HepG2 (cell line): ENCODE measurements at regions not wholly inside any gene's neighbourhood (a gene's known extent, or its start where the extent isn't known, plus 50 kb on each side); places are given as distances from the start of the nearest gene placed in this dataset.

Experiments
- ATAC-seq: fragments of 200-7000 bp; cut with Tn5 transposase; 3 replicates; pipeline ENCODE4 v1.9.1; 2020; ENCODE audit warnings: mild to moderate bottlenecking, moderate library complexity
- BruUV-seq: library from RNA; stranded (reverse); fragments of 400-500 nt; replicated peaks from 2 replicates; lab custom pipeline; 2021; lab: Mats Ljungman, UMichigan
- CTCF ChIA-PET: fragments of 300-600 bp; formaldehyde crosslinking; extraction: SDS; loops from one replicate; lab custom pipeline; 2021; ENCODE audit warnings: low total read pairs, inconsistent platforms, low intra/inter-chr PET ratio; lab: Yijun Ruan, JAX
- POLR2A ChIA-PET: fragments of 350-600 bp; sonication (Branson Sonifier 250); formaldehyde crosslinking; loops from one replicate; lab custom pipeline; 2020; ENCODE audit warnings: antibody characterized with exemption, inconsistent platforms; lab: Yijun Ruan, JAX
- DNase-seq: peaks from one replicate; pipeline ENCODE4 v3.0.0-alpha.2; 2015; ENCODE audit warnings: low spot score
- FAIRE-seq: peaks from 3 replicates; lab custom pipeline; 2011; peaks lifted over from hg19 to GRCh38; lab: Jason Lieb, UNC
- H2AFZ ChIP-seq: one replicate; pipeline ENCODE4 v1.6.1; 2011; ENCODE audit warnings: low read length, inconsistent platforms
- H3K27ac ChIP-seq: fragments of 300-600 bp; 3 replicates; pipeline ENCODE4 v1.8.0; 2011; ENCODE audit warnings: mixed run types, mild to moderate bottlenecking, mixed read lengths, low read length, inconsistent platforms; ENCODE audit not compliant: insufficient read depth; ENCODE audit errors: extremely low read length
- H3K27me3 ChIP-seq, 2 experiments: fragments of 200-600 bp in 1 of 2; 2 replicates in 1 of 2; 3 replicates in 1 of 2; pipeline versions ENCODE4 v1.6.0 to v1.8.0; 2011; ENCODE audit warnings: low read length in 2 of 2, mild to moderate bottlenecking in 2 of 2, moderate library complexity in 2 of 2, inconsistent platforms in 1 of 2; ENCODE audit not compliant: insufficient read depth in 2 of 2, control insufficient read depth in 1 of 2
- H3K36me3 ChIP-seq, 2 experiments: fragments of 200-600 bp in 1 of 2; replicated peaks in 1 of 2; 2 replicates in 1 of 2; 3 replicates in 1 of 2; pipeline versions ENCODE4 v1.5.1 to v1.8.0; 2011; ENCODE audit warnings: low read length in 2 of 2, inconsistent platforms in 1 of 2; ENCODE audit not compliant: insufficient read depth in 2 of 2, control insufficient read depth in 1 of 2
- H3K4me1 ChIP-seq: 2 replicates; pipeline ENCODE4 v1.5.1; 2012; ENCODE audit warnings: low read length, inconsistent platforms; ENCODE audit not compliant: insufficient read depth
- H3K4me2 ChIP-seq: 2 replicates; pipeline ENCODE4 v1.6.0; 2011; ENCODE audit warnings: low read depth, low read length, inconsistent platforms
- H3K4me3 ChIP-seq, 3 experiments: fragments of 200-600 bp in 1 of 3; sonication (generic), shearing (Covaris generic) in 1 of 3; replicated peaks in 1 of 3; 2 replicates each; pipeline ENCODE4 v1.5.1; 2011 to 2016; ENCODE audit warnings: low read length in 3 of 3, inconsistent platforms in 2 of 3, low read depth in 2 of 3, mild to moderate bottlenecking in 2 of 3, control low read depth in 1 of 3, mixed read lengths in 1 of 3; ENCODE audit not compliant: insufficient read depth in 1 of 3
- H3K79me2 ChIP-seq: one replicate; pipeline ENCODE4 v1.6.1; 2011; ENCODE audit warnings: low read length, inconsistent platforms; ENCODE audit not compliant: insufficient read depth
- H3K9ac ChIP-seq: 2 replicates; pipeline ENCODE4 v1.6.0; 2011; ENCODE audit warnings: mild to moderate bottlenecking, low read depth, low read length, inconsistent platforms; ENCODE audit not compliant: insufficient read depth
- H3K9me3 ChIP-seq: 2 replicates; pipeline ENCODE4 v1.5.1; 2012; ENCODE audit warnings: mild to moderate bottlenecking, low read length
- H4K20me1 ChIP-seq: 2 replicates; pipeline ENCODE4 v1.6.0; 2011; ENCODE audit warnings: inconsistent platforms, mild to moderate bottlenecking, low read length, moderate library complexity; ENCODE audit not compliant: insufficient read depth
- CBX2 ChIP-seq, 2 experiments: fragments of 200-600 bp in 1 of 2; sonication (generic); formaldehyde crosslinking in 1 of 2; IDR thresholded peaks; 2 replicates each; pipeline versions ENCODE4 v1.7.0 to v1.8.1; 2018 to 2022; ENCODE audit warnings: low read depth in 2 of 2, low read length in 1 of 2, mild to moderate bottlenecking in 1 of 2, missing genetic modification reagents in 1 of 2
- MEIS1 ChIP-seq: sonication (generic); formaldehyde crosslinking; IDR thresholded peaks from 2 replicates; pipeline ENCODE4 v1.9.0; 2021; ENCODE audit warnings: mild to moderate bottlenecking, missing genetic modification reagents, moderate library complexity, borderline replicate concordance
- NR2F1 ChIP-seq, 2 experiments: fragments of 450-650 bp in 1 of 2; formaldehyde crosslinking in 1 of 2; IDR thresholded peaks; 2 replicates each; pipeline versions ENCODE4 v1.5.0 to v1.6.1; 2016 to 2020; ENCODE audit warnings: mild to moderate bottlenecking in 1 of 2, missing compliant biosample characterization in 1 of 2, missing genetic modification reagents in 1 of 2, moderate library complexity in 1 of 2
- SPEN ChIP-seq: sonication (generic); formaldehyde crosslinking; IDR thresholded peaks from 2 replicates; pipeline ENCODE4 v1.5.1; 2020; ENCODE audit warnings: low read depth, mild to moderate bottlenecking, missing genetic modification reagents
- ZFP36 ChIP-seq: fragments of 150-350 bp; IDR thresholded peaks from 2 replicates; pipeline ENCODE4 v1.6.1; 2018; ENCODE audit warnings: borderline replicate concordance, low read length, low read depth; ENCODE audit not compliant: partially characterized antibody
- ZMAT3 ChIP-seq: sonication (generic); formaldehyde crosslinking; conservative IDR thresholded peaks from 2 replicates; pipeline ENCODE4 v1.7.0; 2021; ENCODE audit warnings: missing genetic modification reagents
- ZNF264 ChIP-seq: sonication (generic); formaldehyde crosslinking; IDR thresholded peaks from 2 replicates; pipeline ENCODE4 v1.4.0; 2020; ENCODE audit warnings: missing genetic modification reagents
- ZNF337 ChIP-seq: sonication (generic); formaldehyde crosslinking; IDR thresholded peaks from 2 replicates; pipeline ENCODE4 v1.5.1; 2020; ENCODE audit warnings: missing genetic modification reagents, low read depth, mild to moderate bottlenecking, borderline replicate concordance
- ZNF33A ChIP-seq: sonication (generic); formaldehyde crosslinking; IDR thresholded peaks from 2 replicates; pipeline ENCODE4 v1.5.1; 2020; ENCODE audit warnings: missing genetic modification reagents, mild to moderate bottlenecking, moderate library complexity, borderline replicate concordance
- ZNF703 ChIP-seq: sonication (generic); formaldehyde crosslinking; IDR thresholded peaks from 2 replicates; pipeline ENCODE4 v1.5.1; 2020; ENCODE audit warnings: missing genetic modification reagents, mild to moderate bottlenecking, moderate library complexity, borderline replicate concordance
- ZNF720 ChIP-seq: sonication (generic); formaldehyde crosslinking; IDR thresholded peaks from 2 replicates; pipeline ENCODE4 v1.4.0; 2020; ENCODE audit warnings: missing genetic modification reagents
- ZNF768 ChIP-seq: sonication (generic); formaldehyde crosslinking; IDR thresholded peaks from 2 replicates; pipeline ENCODE4 v1.4.0; 2020; ENCODE audit warnings: missing genetic modification reagents
- ZNF878 ChIP-seq: sonication (generic); formaldehyde crosslinking; IDR thresholded peaks from 2 replicates; pipeline ENCODE4 v1.8.1; 2023; ENCODE audit warnings: mild to moderate bottlenecking, missing genetic modification reagents, moderate library complexity
- WGBS: methylation state at CpG from one replicate; pipeline ENCODE4 v1.1.6; 2017; ENCODE audit warnings: low lambda C conversion rate; 5-methylcytosine and 5-hydroxymethylcytosine counted together
- in situ Hi-C: cut with HindIII; loops from 2 replicates; pipeline ENCODE4 v1.10.0; 2017; ENCODE audit warnings: low pct_unique_long_range_greater_than_20kb; ENCODE audit not compliant: extremely low pct_ligation_motif_present
- intact Hi-C: fragments of 100-400 bp; cut with micrococcal nuclease; formaldehyde crosslinking; loops from one replicate; pipeline ENCODE4 v1.10.0; 2022; ENCODE audit not compliant: unreplicated experiment
- TF ChIP-seq, protein P1 (sequence below): sonication (generic); formaldehyde crosslinking; IDR thresholded peaks from 2 replicates; pipeline ENCODE4 v1.8.0; 2022; ENCODE audit warnings: missing genetic modification reagents, mild to moderate bottlenecking, moderate library complexity, borderline replicate concordance
- TF ChIP-seq, protein P2 (sequence below): sonication (generic); formaldehyde crosslinking; IDR thresholded peaks from 2 replicates; pipeline ENCODE4 v1.4.0; 2020; ENCODE audit warnings: mild to moderate bottlenecking, missing genetic modification reagents
- TF ChIP-seq, protein P3 (sequence below): fragments of 450-650 bp; IDR thresholded peaks from 2 replicates; pipeline ENCODE4 v1.6.1; 2017

DNA sequence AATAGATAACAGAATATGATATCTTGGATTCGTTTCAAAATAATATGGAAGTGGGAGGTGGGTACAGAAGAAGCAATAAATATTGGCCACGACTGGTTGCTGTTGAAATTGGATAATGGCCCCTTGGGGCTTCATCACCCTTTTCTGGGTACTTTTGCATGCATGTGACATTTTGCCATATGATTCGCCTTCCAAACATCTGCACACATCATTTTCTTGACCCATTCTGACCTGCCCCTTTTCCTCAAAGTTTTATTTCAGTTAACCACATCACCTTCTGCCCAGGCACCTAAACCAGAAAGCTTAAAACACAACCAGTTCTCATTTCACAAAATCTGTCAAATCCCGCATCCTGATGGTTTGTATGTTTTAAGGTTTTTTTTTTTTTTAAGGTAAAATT, 116.7 kb upstream of the AGAP1 start:
- WGBS = 8% methylated on average over 4 of the region's 4 CpGs
- ATAC-seq (no peak), DNase-seq (no peak), FAIRE-seq (no peak)
- in situ Hi-C loops (no loop called here), intact Hi-C loops (no loop called here)
- ChIA-PET POLR2A (no interaction called here), CTCF (no interaction called here)
- H2AFZ ChIP-seq = no peak overlapping the region
- no peaks in the 10 kb centered on the region for H3K79me2 ChIP-seq
- H4K20me1 ChIP-seq = no peaks in the 10 kb centered on the region
- no peak overlapping the region for H3K27ac ChIP-seq
- no peak overlapping the region for H3K9ac ChIP-seq
- no peak overlapping the region for H3K4me3 ChIP-seq
- no peak overlapping the region for H3K4me2 ChIP-seq
- no peaks in the 10 kb centered on the region for H3K36me3 ChIP-seq
- no TSS peak for BruUV-seq
- H3K4me1 ChIP-seq = no peaks in the 10 kb centered on the region
- no peak for TF ChIP-seq MEIS1 (CRISPR knock-in tag)
- no peak for TF ChIP-seq SPEN (CRISPR knock-in tag)
- TF ChIP-seq ZFP36 = no peak
- TF ChIP-seq, protein P1, sequence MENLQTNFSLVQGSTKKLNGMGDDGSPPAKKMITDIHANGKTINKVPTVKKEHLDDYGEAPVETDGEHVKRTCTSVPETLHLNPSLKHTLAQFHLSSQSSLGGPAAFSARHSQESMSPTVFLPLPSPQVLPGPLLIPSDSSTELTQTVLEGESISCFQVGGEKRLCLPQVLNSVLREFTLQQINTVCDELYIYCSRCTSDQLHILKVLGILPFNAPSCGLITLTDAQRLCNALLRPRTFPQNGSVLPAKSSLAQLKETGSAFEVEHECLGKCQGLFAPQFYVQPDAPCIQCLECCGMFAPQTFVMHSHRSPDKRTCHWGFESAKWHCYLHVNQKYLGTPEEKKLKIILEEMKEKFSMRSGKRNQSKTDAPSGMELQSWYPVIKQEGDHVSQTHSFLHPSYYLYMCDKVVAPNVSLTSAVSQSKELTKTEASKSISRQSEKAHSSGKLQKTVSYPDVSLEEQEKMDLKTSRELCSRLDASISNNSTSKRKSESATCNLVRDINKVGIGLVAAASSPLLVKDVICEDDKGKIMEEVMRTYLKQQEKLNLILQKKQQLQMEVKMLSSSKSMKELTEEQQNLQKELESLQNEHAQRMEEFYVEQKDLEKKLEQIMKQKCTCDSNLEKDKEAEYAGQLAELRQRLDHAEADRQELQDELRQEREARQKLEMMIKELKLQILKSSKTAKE (CRISPR knock-in tag) = no peak
- TF ChIP-seq ZNF878 (CRISPR knock-in tag) = no peak
- no peak for TF ChIP-seq ZNF33A (CRISPR knock-in tag)
- TF ChIP-seq, protein P2, sequence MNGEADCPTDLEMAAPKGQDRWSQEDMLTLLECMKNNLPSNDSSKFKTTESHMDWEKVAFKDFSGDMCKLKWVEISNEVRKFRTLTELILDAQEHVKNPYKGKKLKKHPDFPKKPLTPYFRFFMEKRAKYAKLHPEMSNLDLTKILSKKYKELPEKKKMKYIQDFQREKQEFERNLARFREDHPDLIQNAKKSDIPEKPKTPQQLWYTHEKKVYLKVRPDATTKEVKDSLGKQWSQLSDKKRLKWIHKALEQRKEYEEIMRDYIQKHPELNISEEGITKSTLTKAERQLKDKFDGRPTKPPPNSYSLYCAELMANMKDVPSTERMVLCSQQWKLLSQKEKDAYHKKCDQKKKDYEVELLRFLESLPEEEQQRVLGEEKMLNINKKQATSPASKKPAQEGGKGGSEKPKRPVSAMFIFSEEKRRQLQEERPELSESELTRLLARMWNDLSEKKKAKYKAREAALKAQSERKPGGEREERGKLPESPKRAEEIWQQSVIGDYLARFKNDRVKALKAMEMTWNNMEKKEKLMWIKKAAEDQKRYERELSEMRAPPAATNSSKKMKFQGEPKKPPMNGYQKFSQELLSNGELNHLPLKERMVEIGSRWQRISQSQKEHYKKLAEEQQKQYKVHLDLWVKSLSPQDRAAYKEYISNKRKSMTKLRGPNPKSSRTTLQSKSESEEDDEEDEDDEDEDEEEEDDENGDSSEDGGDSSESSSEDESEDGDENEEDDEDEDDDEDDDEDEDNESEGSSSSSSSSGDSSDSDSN (CRISPR knock-in tag) = no peak
- no peak for TF ChIP-seq NR2F1 (CRISPR knock-in tag; IDR thresholded peaks at IDR 0.05)
- no peak for TF ChIP-seq CBX2 (IDR thresholded peaks at IDR 0.05; ENCODE audit: low read depth, low read length)
- TF ChIP-seq CBX2 (CRISPR knock-in tag; IDR thresholded peaks at IDR 0.05; ENCODE audit: low read depth) = no peak
- no peak for TF ChIP-seq ZNF264 (CRISPR knock-in tag)
- TF ChIP-seq ZMAT3 = no peak
- TF ChIP-seq ZNF720 = no peak
- TF ChIP-seq ZNF768 (CRISPR knock-in tag) = no peak
- TF ChIP-seq, protein P3, sequence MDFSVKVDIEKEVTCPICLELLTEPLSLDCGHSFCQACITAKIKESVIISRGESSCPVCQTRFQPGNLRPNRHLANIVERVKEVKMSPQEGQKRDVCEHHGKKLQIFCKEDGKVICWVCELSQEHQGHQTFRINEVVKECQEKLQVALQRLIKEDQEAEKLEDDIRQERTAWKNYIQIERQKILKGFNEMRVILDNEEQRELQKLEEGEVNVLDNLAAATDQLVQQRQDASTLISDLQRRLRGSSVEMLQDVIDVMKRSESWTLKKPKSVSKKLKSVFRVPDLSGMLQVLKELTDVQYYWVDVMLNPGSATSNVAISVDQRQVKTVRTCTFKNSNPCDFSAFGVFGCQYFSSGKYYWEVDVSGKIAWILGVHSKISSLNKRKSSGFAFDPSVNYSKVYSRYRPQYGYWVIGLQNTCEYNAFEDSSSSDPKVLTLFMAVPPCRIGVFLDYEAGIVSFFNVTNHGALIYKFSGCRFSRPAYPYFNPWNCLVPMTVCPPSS = no peak
- TF ChIP-seq ZNF337 (CRISPR knock-in tag) = no peak
- TF ChIP-seq ZNF703 (CRISPR knock-in tag) = no peak
- H3K9me3 ChIP-seq = no peaks in the 10 kb centered on the region
- peaks cover 0 to 33% of the 10 kb centered on the region in 2 experiments; a peak in 1 of 5 replicates for H3K27me3 ChIP-seq
